SJSA1 (cell line): ENCODE measurements at regions not wholly inside any gene's neighbourhood (a gene's known extent, or its start where the extent isn't known, plus 50 kb on each side); places are given as distances from the start of the nearest gene placed in this dataset.
"Not testable (repeated sequence)": the region's sequence is repeated elsewhere in the genome, so short reads cannot be mapped to it uniquely, and the experiment has no call there.

Experiments
- DNase-seq, 2 experiments: peaks; one replicate each; pipeline ENCODE4 v3.0.0-alpha.2; 2015 to 2020; ENCODE audit warnings: low spot score in 2 of 2, low read depth in 1 of 2
- H3K27ac ChIP-seq: fragments of 250-450 bp; sonication (Bioruptor Pico); 2 replicates; pipeline ENCODE4 v1.5.1; 2020; ENCODE audit warnings: mild to moderate bottlenecking, moderate library complexity
- H3K27me3 ChIP-seq: fragments of 250-450 bp; sonication (Bioruptor Pico); replicated peaks from 2 replicates; pipeline ENCODE4 v1.5.1; 2020; ENCODE audit warnings: mild to moderate bottlenecking, moderate library complexity
- H3K36me3 ChIP-seq: fragments of 250-450 bp; sonication (Bioruptor Pico); 2 replicates; pipeline ENCODE4 v1.5.1; 2020; ENCODE audit warnings: mild to moderate bottlenecking
- H3K4me1 ChIP-seq: fragments of 250-450 bp; sonication (Bioruptor Pico); replicated peaks from 2 replicates; pipeline ENCODE4 v1.6.1; 2021; ENCODE audit warnings: mild to moderate bottlenecking
- H3K4me3 ChIP-seq: fragments of 250-450 bp; sonication (Bioruptor Pico); 2 replicates; pipeline ENCODE4 v1.5.1; 2020; ENCODE audit warnings: mild to moderate bottlenecking
- H3K9me3 ChIP-seq: fragments of 250-450 bp; sonication (Bioruptor Pico); replicated peaks from 2 replicates; pipeline ENCODE4 v1.5.1; 2020; ENCODE audit warnings: mild to moderate bottlenecking

DNA sequence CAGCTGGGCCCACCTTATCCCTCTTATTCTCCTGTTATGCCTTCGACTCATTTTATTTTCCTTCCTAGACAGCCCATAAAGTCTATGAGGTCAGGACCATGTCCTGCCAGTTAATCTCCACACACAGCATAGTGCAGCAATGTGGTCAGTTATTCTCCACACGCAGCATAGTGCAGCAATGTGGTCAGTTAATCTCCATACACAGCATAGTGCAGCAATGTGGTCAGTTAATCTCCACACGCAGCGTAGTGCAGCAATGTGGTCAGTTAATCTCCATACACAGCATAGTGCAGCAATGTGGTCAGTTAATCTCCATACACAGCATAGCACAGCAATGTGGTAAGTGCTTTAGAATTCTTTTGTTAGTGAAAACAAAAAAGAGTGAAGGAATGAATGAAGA lies 77.8 kb downstream of the TEX36 start:
- Histone ChIP-seq H3K4me1 (no peaks in the 10 kb centered on the region), H3K9me3 (no peaks in the 10 kb centered on the region), H3K4me3 (no peak overlapping the region), H3K27ac (no peak overlapping the region), H3K36me3 (no peaks in the 10 kb centered on the region), H3K27me3 (peaks cover 9% of the 10 kb centered on the region)
- DNase-seq, result no peak

- no peak for DNase-seq
- no peaks in the 10 kb centered on the region for H3K36me3 ChIP-seq
- H3K27me3 ChIP-seq, result peaks cover 8% of the 10 kb centered on the region
- H3K27ac ChIP-seq, result no peak overlapping the region
- no peak overlapping the region for H3K4me3 ChIP-seq
- no peaks in the 10 kb centered on the region for H3K4me1 ChIP-seq
- no peaks in the 10 kb centered on the region for H3K9me3 ChIP-seq
These were observed 80.1 kb downstream of the TEX36 start for GRCh38 chr10:125602825-125603224.

- Histone ChIP-seq H3K9me3 (peaks cover 5% of the 10 kb centered on the region; the same call in 1 of the 2 replicates), H3K27me3 (no peaks in the 10 kb centered on the region), H3K4me1 (no peaks in the 10 kb centered on the region), H3K36me3 (no peaks in the 10 kb centered on the region), H3K4me3 (no peak overlapping the region), H3K27ac (no peak overlapping the region)
- no peak for DNase-seq
These were observed 83.8 kb downstream of the TEX36 start for GRCh38 chr10:125599194-125599593.

DNA sequence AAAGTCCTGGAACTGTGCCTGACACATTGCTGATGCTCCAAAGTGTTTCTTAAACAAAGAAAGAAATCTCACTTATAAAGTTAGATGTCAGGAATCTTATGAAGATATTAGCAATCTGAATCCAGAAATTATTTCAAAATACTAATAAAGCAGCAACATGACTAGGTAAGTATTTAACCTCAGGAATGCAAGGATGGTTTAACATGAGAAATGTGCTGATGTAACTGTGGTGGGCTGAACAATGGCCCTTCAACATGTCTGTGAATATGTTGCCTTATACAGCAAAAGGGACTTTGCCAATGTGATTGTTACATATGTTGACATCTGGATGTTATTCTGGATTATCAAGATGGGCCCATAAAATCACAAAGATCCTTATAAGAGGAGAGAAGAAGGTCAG lies 87.1 kb downstream of the TEX36 start:
- no peak for DNase-seq
- 0 out of 2 replicates have a peak, but pooled peaks cover 4% of the 10 kb centered on the region for H3K27me3 ChIP-seq
- H3K36me3 ChIP-seq, result no peaks in the 10 kb centered on the region
- no peak overlapping the region for H3K4me3 ChIP-seq
- peaks cover 5% of the 10 kb centered on the region; the same call in 1 of the 2 replicates for H3K9me3 ChIP-seq
- no peak overlapping the region for H3K27ac ChIP-seq
- H3K4me1 ChIP-seq, result no peaks in the 10 kb centered on the region

DNA sequence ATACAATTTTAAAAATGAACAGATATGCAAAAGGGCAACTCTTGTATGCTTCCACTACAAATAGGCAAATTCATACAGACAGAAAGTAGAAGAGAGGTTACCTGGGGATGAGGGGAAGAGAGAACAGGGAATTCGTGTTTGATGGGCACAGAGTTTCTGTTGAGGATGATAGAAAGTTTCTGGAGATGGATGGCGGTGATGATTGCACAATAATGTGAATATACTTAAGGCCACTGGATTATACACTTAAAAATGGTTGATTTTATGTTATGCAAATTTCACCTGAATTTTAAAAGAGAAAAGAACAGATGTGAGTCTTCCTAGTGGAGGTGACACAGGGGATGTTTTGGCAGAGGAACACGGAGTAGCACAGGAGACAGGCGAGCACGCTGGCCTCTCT lies 89.3 kb downstream of the TEX36 start:
- no peak overlapping the region for H3K4me3 ChIP-seq
- DNase-seq, result no peak
- no peaks in the 10 kb centered on the region for H3K36me3 ChIP-seq
- H3K4me1 ChIP-seq, result no peaks in the 10 kb centered on the region
- H3K27ac ChIP-seq, result no peak overlapping the region
- peaks cover 7% of the 10 kb centered on the region; the same call in 1 of the 2 replicates for H3K27me3 ChIP-seq
- H3K9me3 ChIP-seq, result peaks cover 5% of the 10 kb centered on the region; the same call in 1 of the 2 replicates

DNA sequence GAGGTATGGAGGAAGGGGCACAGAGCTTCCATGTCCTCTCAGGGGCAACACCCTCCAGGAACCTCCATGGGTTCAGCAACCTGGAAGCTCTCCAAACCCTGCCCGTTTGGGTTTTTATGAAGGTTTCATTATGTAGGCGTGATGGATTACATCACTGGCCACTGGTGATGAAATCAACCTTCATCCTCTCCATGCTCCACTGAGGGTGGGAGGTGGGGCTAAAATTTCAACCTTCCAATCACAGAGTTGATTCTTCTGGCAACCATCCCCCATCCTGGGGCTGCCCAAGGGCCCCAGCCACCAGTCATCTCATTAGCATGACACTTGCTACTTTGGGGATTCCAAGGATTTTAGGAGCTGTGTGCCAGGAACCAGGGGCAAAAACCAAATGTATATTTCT lies 90.1 kb downstream of the TEX36 start:
- Histone ChIP-seq H3K27me3 (peaks cover 10% of the 10 kb centered on the region), H3K27ac (no peak overlapping the region), H3K36me3 (no peaks in the 10 kb centered on the region), H3K4me1 (no peaks in the 10 kb centered on the region), H3K4me3 (no peak overlapping the region), H3K9me3 (peaks cover 5% of the 10 kb centered on the region; the same call in 1 of the 2 replicates)
- no peak for DNase-seq

DNA sequence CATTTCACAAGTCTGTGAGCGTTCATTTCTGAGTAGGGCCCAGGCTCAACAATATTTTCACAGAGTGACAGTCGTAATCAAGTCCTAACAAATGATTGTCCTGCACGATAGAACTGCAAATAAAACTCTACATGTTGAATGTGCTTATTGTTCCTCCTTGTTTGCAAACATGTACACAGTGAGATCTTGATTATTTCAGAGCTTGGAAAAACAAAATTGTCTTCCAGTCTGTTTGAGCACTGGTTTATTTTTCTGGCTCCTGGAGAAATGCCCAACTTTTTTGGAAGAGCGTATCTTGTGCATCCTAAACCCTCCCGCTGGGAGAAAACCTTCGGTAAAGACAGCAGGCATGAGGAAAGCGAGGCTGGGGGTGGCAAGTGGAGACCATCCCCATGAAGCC lies 91.1 kb downstream of the TEX36 start:
- no peak overlapping the region for H3K27ac ChIP-seq
- no peak overlapping the region for H3K4me3 ChIP-seq
- peaks cover 11% of the 10 kb centered on the region for H3K27me3 ChIP-seq
- no peaks in the 10 kb centered on the region for H3K36me3 ChIP-seq
- H3K4me1 ChIP-seq, result no peaks in the 10 kb centered on the region
- no peak for DNase-seq
- H3K9me3 ChIP-seq, result peaks cover 5% of the 10 kb centered on the region; the same call in 1 of the 2 replicates

- H3K4me1 ChIP-seq, H3K27ac ChIP-seq, H3K9me3 ChIP-seq, H3K36me3 ChIP-seq, DNase-seq, H3K4me3 ChIP-seq: not testable (repeated sequence)
- H3K27me3 ChIP-seq, result peaks cover 14% of the 10 kb centered on the region
These were observed 94.2 kb downstream of the TEX36 start for GRCh38 chr10:125588738-125589137.

DNA sequence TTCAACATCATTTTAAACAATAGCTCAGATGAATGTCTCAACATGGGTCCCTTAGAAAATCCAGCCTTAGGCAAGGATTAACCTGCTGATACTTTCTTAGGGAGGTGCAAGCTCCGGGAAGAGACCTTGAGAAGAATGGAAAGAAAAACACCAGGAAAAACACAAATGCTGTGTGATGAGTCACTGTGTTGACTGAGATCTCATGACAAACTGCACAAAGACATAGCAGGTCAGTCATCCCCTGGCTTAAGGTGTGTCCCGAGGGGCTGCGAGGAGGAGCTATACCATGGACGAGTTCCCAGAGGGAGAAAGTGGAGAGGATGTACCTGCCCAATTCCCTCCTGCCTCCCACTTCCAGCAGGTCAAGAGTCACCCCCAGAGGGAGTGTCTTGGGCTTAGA lies 98.0 kb downstream of the TEX36 start:
- Histone ChIP-seq H3K4me1 (no peaks in the 10 kb centered on the region), H3K4me3 (no peak overlapping the region), H3K36me3 (no peaks in the 10 kb centered on the region), H3K27me3 (peaks cover 10% of the 10 kb centered on the region), H3K9me3 (no peaks in the 10 kb centered on the region), H3K27ac (no peak overlapping the region)
- no peak for DNase-seq

GRCh38 chr10:125578658-125579315 lies 104.2 kb downstream of the TEX36 start:
- no peak for DNase-seq
- Histone ChIP-seq H3K36me3 (no peaks in the 10 kb centered on the region), H3K4me3 (no peak overlapping the region), H3K4me1 (no peaks in the 10 kb centered on the region), H3K27me3 (no peaks in the 10 kb centered on the region), H3K9me3 (no peaks in the 10 kb centered on the region), H3K27ac (no peak overlapping the region)

DNA sequence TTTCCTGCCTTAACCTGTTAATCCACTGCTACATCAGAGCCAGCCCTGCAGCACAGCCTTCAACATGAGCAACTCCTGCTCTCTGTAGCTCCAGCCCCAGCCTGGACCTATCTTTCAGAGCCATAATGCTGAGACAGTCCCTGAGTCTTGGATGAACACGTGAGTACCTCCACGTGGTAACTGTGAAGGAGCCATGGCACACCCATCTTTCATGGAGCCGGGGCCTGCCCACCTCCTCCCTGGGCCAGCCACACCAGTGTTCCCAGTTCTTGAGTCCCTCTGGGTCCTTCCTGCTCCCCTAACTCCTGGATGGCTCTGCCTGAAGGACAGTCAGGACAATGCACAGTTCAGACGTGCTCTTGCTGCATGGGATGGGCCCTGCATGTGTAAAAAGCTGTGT lies 107.1 kb downstream of the TEX36 start:
- H3K27me3 ChIP-seq, result 0 out of 2 replicates have a peak, but pooled peaks cover 6% of the 10 kb centered on the region
- H3K4me3 ChIP-seq, result no peak overlapping the region
- H3K27ac ChIP-seq, result no peak overlapping the region
- H3K4me1 ChIP-seq, result no peaks in the 10 kb centered on the region
- no peaks in the 10 kb centered on the region for H3K9me3 ChIP-seq
- DNase-seq, result no peak
- no peaks in the 10 kb centered on the region for H3K36me3 ChIP-seq

DNA sequence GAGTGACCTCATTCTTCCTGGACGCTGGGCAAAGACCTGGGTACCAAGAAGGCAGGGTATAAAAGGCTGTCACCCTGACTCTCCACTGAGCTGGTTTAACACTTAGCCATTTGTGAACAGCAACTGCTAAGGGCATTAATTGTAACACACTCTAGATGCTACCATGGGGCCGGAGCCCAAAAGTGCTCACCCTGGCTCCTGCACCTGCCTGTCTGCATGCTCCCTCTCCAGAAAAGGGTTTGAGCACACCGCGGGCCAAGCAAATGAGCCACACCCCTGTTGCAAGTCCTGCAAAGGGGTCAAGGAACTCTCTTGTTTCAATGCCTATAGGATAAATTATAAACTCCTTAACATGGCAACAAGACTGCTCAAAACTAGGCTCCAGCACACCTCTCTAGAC lies 114.8 kb downstream of the TEX36 start:
- Histone ChIP-seq H3K9me3 (no peaks in the 10 kb centered on the region), H3K27ac (no peak overlapping the region), H3K4me1 (no peaks in the 10 kb centered on the region), H3K27me3 (peaks cover 11% of the 10 kb centered on the region), H3K36me3 (no peaks in the 10 kb centered on the region), H3K4me3 (no peak overlapping the region)
- DNase-seq, result no peak

GRCh38 chr10:125567529-125567928 lies 115.4 kb downstream of the TEX36 start:
- no peaks in the 10 kb centered on the region for H3K4me1 ChIP-seq
- H3K4me3 ChIP-seq, result no peak overlapping the region
- H3K27ac ChIP-seq, result no peak overlapping the region
- no peak for DNase-seq
- H3K36me3 ChIP-seq, result no peaks in the 10 kb centered on the region
- H3K9me3 ChIP-seq, result no peaks in the 10 kb centered on the region
- peaks cover 11% of the 10 kb centered on the region for H3K27me3 ChIP-seq

- Histone ChIP-seq H3K4me1 (no peaks in the 10 kb centered on the region), H3K9me3 (no peaks in the 10 kb centered on the region), H3K4me3 (no peak overlapping the region), H3K27me3 (peaks cover 6% of the 10 kb centered on the region), H3K36me3 (no peaks in the 10 kb centered on the region), H3K27ac (no peak overlapping the region)
- no peak for DNase-seq
These were observed 117.9 kb downstream of the TEX36 start for GRCh38 chr10:125565046-125565445.

DNA sequence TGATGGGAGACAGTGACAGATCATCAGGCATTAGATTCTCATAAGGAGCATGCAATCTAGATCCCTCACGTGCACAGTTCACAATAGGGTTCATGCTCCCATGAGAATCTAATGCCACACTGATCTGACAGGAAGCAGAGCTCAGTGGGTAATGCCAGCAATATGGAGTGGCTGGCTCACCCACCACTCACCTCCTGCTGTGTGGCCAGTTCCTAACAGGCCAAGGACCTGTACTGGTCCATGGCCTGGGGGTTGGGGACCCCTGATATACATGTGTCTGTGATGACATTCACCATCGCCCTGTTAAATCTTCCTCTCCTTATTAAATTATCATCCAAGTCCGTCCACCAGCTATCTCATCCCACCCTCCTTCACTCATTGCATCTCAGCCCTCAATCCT lies 118.4 kb downstream of the TEX36 start:
- Histone ChIP-seq H3K27me3 (peaks cover 6% of the 10 kb centered on the region), H3K9me3 (no peaks in the 10 kb centered on the region), H3K36me3 (no peaks in the 10 kb centered on the region), H3K27ac (no peak overlapping the region), H3K4me1 (no peaks in the 10 kb centered on the region), H3K4me3 (no peak overlapping the region)
- no peak for DNase-seq
